ENCODE measurements at regions not wholly inside any gene's neighbourhood (a gene's known extent, or its start where the extent isn't known, plus 50 kb on each side); places are given as distances from the start of the nearest gene placed in this dataset.
"Not testable (repeated sequence)": the region's sequence is repeated elsewhere in the genome, so short reads cannot be mapped to it uniquely, and the experiment has no call there.

DNA sequence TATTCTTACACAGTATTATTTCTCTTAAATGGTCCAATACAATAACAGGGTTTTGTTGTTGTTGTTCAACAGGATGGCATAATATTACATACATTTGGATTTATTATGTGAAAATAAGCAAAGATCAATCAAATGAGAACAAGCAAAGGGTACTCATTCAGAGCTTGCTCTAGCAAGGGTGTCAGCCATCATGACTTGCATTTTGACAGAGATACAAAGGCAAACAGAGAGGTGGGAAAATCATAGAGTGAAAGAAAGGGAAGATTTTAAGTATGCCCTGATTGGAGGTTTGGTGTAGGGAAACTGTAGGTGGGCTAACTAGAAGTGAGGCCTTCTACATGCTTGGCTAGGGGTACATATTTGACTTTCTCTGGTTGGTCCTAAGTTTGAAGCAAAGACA is 109.1 kb upstream of the BCHE start:
- Mint-ChIP-seq H3K36me3 (ENCODE audit: low read depth) (no peaks in the 10 kb centered on the region), H3K4me3 (no peak overlapping the region), H3K4me1 (ENCODE audit: low read depth) (no peaks in the 10 kb centered on the region), H3K9me3 (peaks cover 30% of the 10 kb centered on the region), H3K27me3 (ENCODE audit: insufficient read depth) (no peaks in the 10 kb centered on the region), H3K27ac (no peak overlapping the region)
- TF ChIP-seq, protein P1, sequence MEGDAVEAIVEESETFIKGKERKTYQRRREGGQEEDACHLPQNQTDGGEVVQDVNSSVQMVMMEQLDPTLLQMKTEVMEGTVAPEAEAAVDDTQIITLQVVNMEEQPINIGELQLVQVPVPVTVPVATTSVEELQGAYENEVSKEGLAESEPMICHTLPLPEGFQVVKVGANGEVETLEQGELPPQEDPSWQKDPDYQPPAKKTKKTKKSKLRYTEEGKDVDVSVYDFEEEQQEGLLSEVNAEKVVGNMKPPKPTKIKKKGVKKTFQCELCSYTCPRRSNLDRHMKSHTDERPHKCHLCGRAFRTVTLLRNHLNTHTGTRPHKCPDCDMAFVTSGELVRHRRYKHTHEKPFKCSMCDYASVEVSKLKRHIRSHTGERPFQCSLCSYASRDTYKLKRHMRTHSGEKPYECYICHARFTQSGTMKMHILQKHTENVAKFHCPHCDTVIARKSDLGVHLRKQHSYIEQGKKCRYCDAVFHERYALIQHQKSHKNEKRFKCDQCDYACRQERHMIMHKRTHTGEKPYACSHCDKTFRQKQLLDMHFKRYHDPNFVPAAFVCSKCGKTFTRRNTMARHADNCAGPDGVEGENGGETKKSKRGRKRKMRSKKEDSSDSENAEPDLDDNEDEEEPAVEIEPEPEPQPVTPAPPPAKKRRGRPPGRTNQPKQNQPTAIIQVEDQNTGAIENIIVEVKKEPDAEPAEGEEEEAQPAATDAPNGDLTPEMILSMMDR (IDR thresholded peaks at IDR 0.05): no peak
- no peak for DNase-seq

DNA sequence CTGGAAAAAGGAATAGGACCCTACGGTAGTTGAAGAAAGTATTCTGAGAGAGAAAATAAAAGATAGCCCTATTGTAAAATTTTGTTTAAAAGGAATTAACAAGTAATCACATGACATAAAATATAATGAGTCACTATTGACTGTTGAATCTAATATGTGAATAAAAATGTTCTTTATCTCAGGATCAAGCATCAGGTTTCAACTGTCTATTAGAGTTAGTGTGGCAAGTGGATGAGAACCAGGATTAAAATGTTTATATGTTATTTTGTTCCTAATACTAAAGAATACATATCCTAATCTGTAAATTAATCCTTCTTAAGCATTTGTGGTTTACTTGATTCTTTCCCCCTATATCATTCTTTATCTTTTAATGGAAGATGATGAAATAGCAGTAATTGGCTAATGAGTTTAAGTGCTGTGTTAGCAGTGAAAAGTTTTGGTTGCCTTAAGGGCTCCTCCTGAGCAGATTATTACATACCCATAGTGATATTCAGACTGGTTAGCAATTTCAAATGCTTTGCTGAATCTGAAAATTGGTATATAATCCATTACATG is 101.8 kb upstream of the BCHE start:
- H3K4me1 Mint-ChIP-seq (ENCODE audit: low read depth): no peaks in the 10 kb centered on the region
- H3K9me3 Mint-ChIP-seq: peaks cover 29% of the 10 kb centered on the region
- H3K4me3 Mint-ChIP-seq: no peak overlapping the region
- TF ChIP-seq, protein P1 (IDR thresholded peaks at IDR 0.05): no peak
- no peaks in the 10 kb centered on the region for H3K27me3 Mint-ChIP-seq (ENCODE audit: insufficient read depth)
- DNase-seq: no peak
- no peak overlapping the region for H3K27ac Mint-ChIP-seq
- H3K36me3 Mint-ChIP-seq (ENCODE audit: low read depth): peaks cover 4% of the 10 kb centered on the region; the same call in 1 of the 2 replicates

DNA sequence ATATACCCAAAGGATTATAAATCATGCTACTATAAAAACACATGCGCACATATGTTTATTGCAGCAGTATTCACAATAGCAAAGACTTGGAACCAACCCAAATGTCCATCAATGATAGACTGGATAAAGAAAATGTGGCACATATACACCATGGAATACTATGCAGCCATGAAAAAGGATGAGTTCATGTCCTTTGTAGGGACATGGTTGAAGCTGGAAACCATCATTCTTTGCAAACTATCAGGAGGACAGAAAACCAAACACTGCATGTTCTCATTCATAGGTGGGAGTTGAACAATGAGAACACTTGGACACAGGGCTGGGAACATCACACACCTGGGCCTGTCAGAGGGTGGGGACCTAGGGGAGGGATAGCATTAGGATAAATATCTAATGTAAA is 98.9 kb upstream of the BCHE start:
- not testable (repeated sequence) for H3K4me1 Mint-ChIP-seq (ENCODE audit: low read depth); H3K27ac Mint-ChIP-seq; H3K27me3 Mint-ChIP-seq (ENCODE audit: insufficient read depth); H3K36me3 Mint-ChIP-seq (ENCODE audit: low read depth); H3K4me3 Mint-ChIP-seq; DNase-seq
- H3K9me3 Mint-ChIP-seq: peaks cover 37% of the 10 kb centered on the region

DNA sequence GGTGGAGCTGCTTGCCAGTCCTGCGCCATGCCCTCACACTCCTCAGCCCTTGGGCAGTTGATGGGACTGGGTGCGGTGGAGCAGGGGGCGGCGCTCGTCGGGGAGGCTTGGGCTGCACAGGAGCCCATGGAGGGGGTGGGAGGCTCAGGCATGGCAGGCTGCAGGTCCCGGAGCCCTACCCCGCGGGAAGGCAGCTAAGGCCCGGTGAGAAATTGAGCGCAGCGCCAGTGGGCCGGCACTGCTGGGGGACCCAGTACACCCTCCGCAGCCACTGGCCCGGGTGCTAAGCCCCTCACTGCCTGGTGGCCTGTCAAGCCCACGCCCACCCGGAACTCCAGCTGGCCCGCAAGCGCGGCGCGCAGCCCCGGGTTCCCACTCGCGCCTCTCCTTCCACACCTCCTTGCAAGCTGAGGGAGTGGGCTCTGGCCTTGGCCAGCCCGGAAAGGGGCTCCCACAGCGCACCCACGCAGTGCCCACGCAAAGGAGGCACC is 87.1 kb upstream of the BCHE start:
- H3K27ac Mint-ChIP-seq; H3K36me3 Mint-ChIP-seq (ENCODE audit: low read depth); H3K27me3 Mint-ChIP-seq (ENCODE audit: insufficient read depth); H3K4me3 Mint-ChIP-seq; H3K4me1 Mint-ChIP-seq (ENCODE audit: low read depth); DNase-seq: not testable (repeated sequence)
- peaks cover 18% of the 10 kb centered on the region for H3K9me3 Mint-ChIP-seq

DNA sequence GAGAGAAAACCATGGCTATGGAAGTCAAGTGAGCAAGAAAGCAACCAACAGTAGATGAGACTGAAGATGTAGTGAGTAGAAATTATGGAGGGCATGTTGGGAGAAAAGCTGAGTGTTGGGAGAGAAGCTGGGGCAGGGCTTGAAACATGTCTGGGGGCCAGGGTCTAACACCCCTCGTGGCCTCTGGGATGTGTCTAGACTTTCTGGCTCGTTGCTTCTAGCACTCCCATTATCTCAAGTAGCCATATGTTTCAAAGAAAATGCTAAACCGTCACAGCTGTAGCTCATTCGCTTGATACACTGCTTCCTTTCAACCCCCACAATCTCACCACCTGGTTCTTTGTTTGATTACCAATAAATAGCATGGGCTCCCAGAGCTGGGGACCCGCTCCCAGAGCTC is 83.8 kb upstream of the BCHE start:
- Mint-ChIP-seq H3K9me3 (peaks cover 31% of the 10 kb centered on the region), H3K27ac (no peak overlapping the region), H3K4me1 (ENCODE audit: low read depth) (no peaks in the 10 kb centered on the region), H3K4me3 (no peak overlapping the region), H3K27me3 (ENCODE audit: insufficient read depth) (no peaks in the 10 kb centered on the region), H3K36me3 (ENCODE audit: low read depth) (peaks cover 5% of the 10 kb centered on the region)
- TF ChIP-seq, protein P1 (IDR thresholded peaks at IDR 0.05): no peak
- no peak for DNase-seq

GRCh38 chr3:165919284-165919683 is 82.1 kb upstream of the BCHE start:
- TF ChIP-seq, protein P1 (IDR thresholded peaks at IDR 0.05): no peak
- no peak overlapping the region for H3K27ac Mint-ChIP-seq
- DNase-seq: no peak
- H3K27me3 Mint-ChIP-seq (ENCODE audit: insufficient read depth): no peaks in the 10 kb centered on the region
- H3K4me3 Mint-ChIP-seq: no peak overlapping the region
- H3K36me3 Mint-ChIP-seq (ENCODE audit: low read depth): peaks cover 5% of the 10 kb centered on the region
- H3K9me3 Mint-ChIP-seq: peaks cover 33% of the 10 kb centered on the region
- H3K4me1 Mint-ChIP-seq (ENCODE audit: low read depth): no peaks in the 10 kb centered on the region

- H3K9me3 Mint-ChIP-seq: peaks cover 30% of the 10 kb centered on the region
- H3K27ac Mint-ChIP-seq: no peak overlapping the region
- no peak overlapping the region for H3K4me3 Mint-ChIP-seq
- no peak for DNase-seq
- TF ChIP-seq, protein P1 (IDR thresholded peaks at IDR 0.05): no peak
- H3K36me3 Mint-ChIP-seq (ENCODE audit: low read depth): peaks cover 5% of the 10 kb centered on the region
- no peaks in the 10 kb centered on the region for H3K27me3 Mint-ChIP-seq (ENCODE audit: insufficient read depth)
- no peaks in the 10 kb centered on the region for H3K4me1 Mint-ChIP-seq (ENCODE audit: low read depth)
Measured at GRCh38 chr3:165918657-165918979, 81.4 kb upstream of the BCHE start.

DNA sequence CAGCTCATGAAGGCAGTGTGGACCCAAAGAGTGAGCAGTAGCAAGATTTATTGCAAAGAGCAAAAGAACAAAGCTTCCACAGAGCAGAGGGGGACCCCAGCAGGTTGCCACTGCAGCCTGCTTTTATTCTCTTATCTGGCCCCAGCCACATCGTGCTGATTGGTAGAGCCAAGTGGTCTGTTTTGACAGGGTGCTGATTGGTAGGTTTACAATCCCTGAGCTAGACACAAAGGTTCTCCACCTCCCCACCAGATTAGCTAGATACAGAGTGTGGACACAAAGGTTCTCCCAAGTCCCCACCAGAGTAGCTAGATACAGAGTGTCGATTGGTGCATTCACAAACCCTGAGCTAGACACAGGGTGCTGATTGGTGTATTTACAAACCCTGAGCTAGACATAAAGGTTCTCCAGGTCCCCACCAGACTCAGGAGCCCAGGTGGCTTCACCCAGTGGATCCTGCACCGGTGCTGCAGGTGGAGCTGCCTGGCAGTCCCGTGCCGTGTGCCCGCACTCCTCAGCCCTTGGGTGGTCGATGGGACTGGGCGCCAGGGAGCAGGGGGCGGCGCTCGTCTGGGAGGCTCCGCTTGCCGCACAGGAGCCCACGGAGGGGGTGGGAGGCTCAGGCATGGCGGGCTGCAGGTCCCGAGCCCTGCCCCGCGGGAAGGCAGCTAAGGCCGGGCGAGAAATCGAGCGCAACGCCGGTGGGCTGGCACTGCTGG is 80.9 kb upstream of the BCHE start:
- DNase-seq; H3K27me3 Mint-ChIP-seq (ENCODE audit: insufficient read depth); H3K4me3 Mint-ChIP-seq; H3K4me1 Mint-ChIP-seq (ENCODE audit: low read depth); H3K27ac Mint-ChIP-seq; H3K36me3 Mint-ChIP-seq (ENCODE audit: low read depth): not testable (repeated sequence)
- peaks cover 26% of the 10 kb centered on the region for H3K9me3 Mint-ChIP-seq

- H3K36me3 Mint-ChIP-seq (ENCODE audit: low read depth); H3K4me1 Mint-ChIP-seq (ENCODE audit: low read depth); H3K27ac Mint-ChIP-seq; DNase-seq; H3K27me3 Mint-ChIP-seq (ENCODE audit: insufficient read depth); H3K4me3 Mint-ChIP-seq: not testable (repeated sequence)
- H3K9me3 Mint-ChIP-seq: peaks cover 26% of the 10 kb centered on the region
Measured at GRCh38 chr3:165915104-165915503, 77.9 kb upstream of the BCHE start.

Measured in HFFc6 (cell line).